HG02798 (cell line): ENCODE measurements at regions not wholly inside any gene's neighbourhood (a gene's known extent, or its start where the extent isn't known, plus 50 kb on each side); places are given as distances from the start of the nearest gene placed in this dataset.

Experiments
- ATAC-seq: cut with Tn5 transposase; IDR thresholded peaks from one replicate; pipeline ENCODE4 v1.9.1; 2021; ENCODE audit warnings: mild to moderate bottlenecking; ENCODE audit not compliant: unreplicated experiment, poor library complexity

GRCh38 chr4:27178061-27178460, 317.4 kb downstream of the STIM2 start:
- ATAC-seq = no peak

GRCh38 chr4:27181693-27182092, 321.1 kb downstream of the STIM2 start:
- ATAC-seq = no peak

- ATAC-seq = no peak
Measured at GRCh38 chr4:27182211-27182610, 321.6 kb downstream of the STIM2 start.

- no peak for ATAC-seq
Measured at GRCh38 chr4:27184508-27185155, 324.0 kb downstream of the STIM2 start.

- no peak for ATAC-seq
Measured at GRCh38 chr4:27186710-27187109, 326.1 kb downstream of the STIM2 start.

DNA sequence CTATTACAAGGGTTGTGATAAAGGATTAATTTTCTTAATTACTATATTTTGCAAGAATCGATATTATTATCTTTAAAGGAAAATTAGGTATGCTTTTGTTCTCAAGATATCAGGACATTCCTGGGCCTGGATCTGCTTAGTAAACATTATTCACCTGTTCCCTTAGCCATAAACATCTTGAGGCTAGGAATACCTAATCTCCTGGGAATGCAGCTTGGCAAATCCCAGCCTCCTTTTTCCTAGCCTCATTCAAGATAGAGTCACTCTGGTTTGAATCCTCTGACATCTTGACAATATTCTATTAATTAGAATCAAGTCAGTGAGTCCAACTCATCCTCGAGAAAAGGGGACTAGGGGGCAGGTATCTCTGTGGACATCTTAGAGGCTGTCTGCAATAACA, 327.1 kb downstream of the STIM2 start:
- no peak for ATAC-seq

DNA sequence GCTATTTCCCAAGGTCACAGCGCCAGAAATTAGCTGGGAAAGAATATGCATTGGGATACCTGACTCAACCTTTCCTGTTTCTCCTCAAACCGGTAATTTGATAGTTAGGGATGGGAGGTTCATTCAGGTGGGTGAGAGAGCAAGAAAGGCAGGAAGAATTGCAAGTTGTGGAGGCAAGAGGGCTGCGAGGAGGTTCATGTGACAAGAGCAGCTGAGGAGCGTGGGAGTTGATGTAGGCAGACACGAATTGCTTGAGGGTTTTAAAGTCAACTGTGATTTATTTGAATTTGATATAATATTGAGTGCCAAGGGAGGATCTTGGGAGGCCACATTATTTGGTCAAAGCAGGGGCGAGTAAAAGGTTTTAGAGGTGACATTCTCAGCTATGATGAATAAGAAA, 329.0 kb downstream of the STIM2 start:
- no peak for ATAC-seq

GRCh38 chr4:27191592-27191991, 331.0 kb downstream of the STIM2 start:
- ATAC-seq = no peak

- no peak for ATAC-seq
Measured at GRCh38 chr4:27194599-27195176, 334.0 kb downstream of the STIM2 start.

DNA sequence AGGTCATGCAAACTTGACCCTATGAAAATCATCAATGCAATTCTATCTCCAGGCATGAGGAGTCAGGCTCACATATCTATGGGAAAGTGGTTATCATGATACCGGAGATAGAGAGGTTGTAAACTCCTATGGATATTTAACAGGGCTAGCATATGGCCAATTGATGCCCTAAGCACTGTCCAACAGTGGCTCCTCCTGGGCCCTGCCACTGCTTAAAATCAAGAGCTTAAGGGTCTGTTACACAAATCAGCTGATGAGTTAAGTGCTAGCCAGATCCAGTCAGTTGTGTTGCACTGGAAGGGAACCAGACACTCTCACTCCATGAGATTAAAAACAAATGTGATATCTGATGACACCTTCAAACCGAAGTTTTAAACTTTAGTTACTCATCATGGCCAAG, 337.6 kb downstream of the STIM2 start:
- no peak for ATAC-seq

DNA sequence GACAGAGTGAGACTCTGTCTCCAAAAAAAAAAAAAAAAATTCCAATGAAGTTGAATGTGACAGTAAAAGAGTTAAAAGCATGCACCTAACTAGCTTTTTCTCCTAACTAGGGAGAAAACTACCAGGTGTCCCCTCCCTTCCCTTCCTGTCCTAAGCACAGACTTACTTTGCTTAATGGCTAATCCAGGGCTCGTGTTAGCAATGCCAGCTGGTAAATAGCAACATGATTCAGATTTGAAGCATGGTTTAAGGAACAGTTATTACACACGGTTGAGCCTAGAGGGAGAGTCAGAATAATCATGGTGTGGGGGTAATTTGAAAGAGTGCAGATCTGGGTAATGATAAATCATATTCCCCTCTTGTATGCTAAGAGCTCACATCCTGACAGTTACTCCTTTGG, 338.3 kb downstream of the STIM2 start:
- ATAC-seq = no peak

DNA sequence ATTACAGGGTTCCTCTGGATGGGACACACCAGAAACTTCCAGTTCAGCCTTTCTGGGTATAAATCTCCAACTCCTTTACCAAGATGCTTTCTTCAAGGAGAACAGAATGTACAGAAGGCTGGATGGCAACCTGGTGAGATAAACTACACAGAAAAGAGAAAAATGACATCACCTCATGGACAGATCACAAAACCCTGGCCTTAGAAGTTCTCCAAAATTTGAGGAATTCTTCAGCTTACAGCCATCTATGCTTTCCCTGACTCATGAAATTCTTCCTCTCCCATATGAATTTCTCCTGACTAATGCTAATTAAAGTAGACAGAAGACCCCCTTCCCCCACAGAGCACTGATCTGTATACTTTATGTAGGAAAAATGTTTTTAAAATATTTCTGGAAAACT, 345.4 kb downstream of the STIM2 start:
- ATAC-seq = no peak

- ATAC-seq = no peak
Measured at GRCh38 chr4:27210956-27211355, 350.3 kb downstream of the STIM2 start.

DNA sequence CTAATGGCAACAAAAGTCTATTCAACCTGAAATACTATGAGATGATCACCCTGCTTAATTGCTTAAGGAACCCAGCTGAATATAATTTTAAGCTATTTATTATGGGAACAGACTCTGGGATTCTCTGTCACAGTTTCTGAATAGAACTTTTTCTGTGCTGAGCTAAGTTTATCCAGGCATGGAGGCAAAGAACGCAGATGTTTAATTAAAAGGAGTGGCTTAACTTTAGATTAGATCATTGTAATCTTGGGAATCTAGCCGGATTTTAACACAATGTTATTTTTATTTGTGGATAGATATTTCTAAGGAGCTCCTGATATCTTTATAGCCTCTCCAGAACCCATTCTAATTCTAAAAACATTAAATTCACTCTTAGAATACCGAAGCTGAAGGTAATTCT, 353.4 kb downstream of the STIM2 start:
- no peak for ATAC-seq

- ATAC-seq = no peak
Measured at GRCh38 chr4:27215220-27215826, 354.7 kb downstream of the STIM2 start.

DNA sequence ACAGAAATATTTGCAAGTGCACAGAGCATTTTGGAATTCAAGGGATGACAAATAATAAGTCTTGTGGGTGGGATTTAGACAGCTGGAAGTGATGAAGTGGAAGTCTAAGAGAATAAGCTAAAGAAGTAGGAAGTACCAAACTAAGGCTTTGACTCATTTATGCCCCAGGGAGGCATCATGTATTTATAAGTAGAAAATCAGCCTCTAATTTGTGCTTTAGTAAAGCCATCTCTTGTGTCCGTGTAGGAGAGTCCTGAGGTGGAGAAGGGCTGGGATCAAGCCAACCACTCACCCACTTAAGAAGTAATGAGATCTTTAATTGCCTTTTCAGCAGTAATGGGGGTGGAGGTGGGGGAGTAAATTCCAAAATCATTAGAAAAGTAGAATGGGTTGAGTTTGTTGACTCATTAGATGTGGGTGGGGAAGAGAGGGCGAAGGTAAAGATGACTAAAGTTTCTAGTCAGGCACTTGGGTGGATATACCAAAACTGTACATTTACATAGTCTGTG, 356.7 kb downstream of the STIM2 start:
- no peak for ATAC-seq

GRCh38 chr4:27218013-27218412, 357.4 kb downstream of the STIM2 start:
- no peak for ATAC-seq

- ATAC-seq = no peak
Measured at GRCh38 chr4:27223326-27223725, 362.7 kb downstream of the STIM2 start.

GRCh38 chr4:27233531-27233930, 372.9 kb downstream of the STIM2 start:
- no peak for ATAC-seq

GRCh38 chr4:27234306-27234899, 373.8 kb downstream of the STIM2 start:
- ATAC-seq = no peak

- ATAC-seq = no peak
Measured at GRCh38 chr4:27239641-27240040, 379.0 kb downstream of the STIM2 start.
